B cell (primary cell): ENCODE measurements at regions not wholly inside any gene's neighbourhood (a gene's known extent, or its start where the extent isn't known, plus 50 kb on each side); places are given as distances from the start of the nearest gene placed in this dataset.
"Not testable (repeated sequence)": the region's sequence is repeated elsewhere in the genome, so short reads cannot be mapped to it uniquely, and the experiment has no call there.

ENCODE experiments used
- CTCF ChIP-seq: fragments of 200-600 bp; IDR thresholded peaks from one replicate; pipeline ENCODE4 v1.8.0; 2022; ENCODE audit warnings: antibody characterized with exemption, mild to moderate bottlenecking
- EZH2 ChIP-seq: IDR thresholded peaks from 2 replicates; pipeline ENCODE4 v1.6.1; 2012; ENCODE audit warnings: borderline replicate concordance, low read depth, mild to moderate bottlenecking, moderate library complexity, low read length; ENCODE audit not compliant: insufficient read depth, poor library complexity, severe bottlenecking

- not testable (repeated sequence) for TF ChIP-seq CTCF, EZH2
Observed at GRCh38 chr12:25313266-25313990, 62.7 kb upstream of the KRAS start.
